ENCODE measurements at regions not wholly inside any gene's neighbourhood (a gene's known extent, or its start where the extent isn't known, plus 50 kb on each side); places are given as distances from the start of the nearest gene placed in this dataset.

DNA sequence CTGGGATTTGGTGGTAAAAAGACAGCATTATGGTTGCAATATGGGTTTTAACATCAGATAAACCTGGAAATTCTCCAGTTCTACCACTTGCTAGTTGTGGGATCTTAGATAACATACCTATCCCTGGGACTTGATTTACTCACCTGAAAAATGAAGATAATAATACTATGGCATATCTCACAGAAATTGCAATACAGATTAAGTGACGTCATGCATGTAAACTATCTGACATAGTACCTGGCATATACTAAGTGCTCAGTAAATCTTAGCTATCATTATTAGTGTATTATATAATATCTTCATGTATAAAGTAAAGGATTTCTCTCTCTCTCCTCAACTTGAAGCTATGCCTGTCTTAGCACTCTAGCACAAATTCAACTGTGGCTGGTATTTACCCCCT, 192.5 kb downstream of the PCDH19 start:
- TF ChIP-seq, protein P1, sequence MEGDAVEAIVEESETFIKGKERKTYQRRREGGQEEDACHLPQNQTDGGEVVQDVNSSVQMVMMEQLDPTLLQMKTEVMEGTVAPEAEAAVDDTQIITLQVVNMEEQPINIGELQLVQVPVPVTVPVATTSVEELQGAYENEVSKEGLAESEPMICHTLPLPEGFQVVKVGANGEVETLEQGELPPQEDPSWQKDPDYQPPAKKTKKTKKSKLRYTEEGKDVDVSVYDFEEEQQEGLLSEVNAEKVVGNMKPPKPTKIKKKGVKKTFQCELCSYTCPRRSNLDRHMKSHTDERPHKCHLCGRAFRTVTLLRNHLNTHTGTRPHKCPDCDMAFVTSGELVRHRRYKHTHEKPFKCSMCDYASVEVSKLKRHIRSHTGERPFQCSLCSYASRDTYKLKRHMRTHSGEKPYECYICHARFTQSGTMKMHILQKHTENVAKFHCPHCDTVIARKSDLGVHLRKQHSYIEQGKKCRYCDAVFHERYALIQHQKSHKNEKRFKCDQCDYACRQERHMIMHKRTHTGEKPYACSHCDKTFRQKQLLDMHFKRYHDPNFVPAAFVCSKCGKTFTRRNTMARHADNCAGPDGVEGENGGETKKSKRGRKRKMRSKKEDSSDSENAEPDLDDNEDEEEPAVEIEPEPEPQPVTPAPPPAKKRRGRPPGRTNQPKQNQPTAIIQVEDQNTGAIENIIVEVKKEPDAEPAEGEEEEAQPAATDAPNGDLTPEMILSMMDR (IDR thresholded peaks at IDR 0.05; ENCODE audit: insufficient read depth, low read depth, low read length, missing control alignments): no peak
- no peak for DNase-seq (ENCODE audit: low read depth)
- no peak overlapping the region for H3K4me3 ChIP-seq (ENCODE audit: low read length)

DNA sequence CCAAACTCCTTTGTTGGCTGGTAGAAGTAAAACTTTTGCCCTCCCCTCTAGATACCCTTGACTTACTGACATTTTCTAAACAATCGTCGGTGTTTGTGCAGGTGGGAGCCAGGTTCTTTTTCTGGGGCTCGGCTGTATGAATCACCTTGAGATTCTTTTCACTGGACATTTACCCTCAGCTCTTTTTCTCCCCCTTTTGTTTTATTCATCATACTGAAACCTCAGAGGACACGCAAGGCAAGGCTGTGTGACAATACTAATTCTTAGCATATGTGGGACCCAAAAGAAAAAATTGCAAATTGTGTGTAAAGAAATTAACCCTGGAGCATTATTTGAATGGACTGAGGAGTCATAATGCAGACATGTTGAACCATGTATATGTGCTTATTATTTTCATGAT, 194.0 kb downstream of the PCDH19 start:
- DNase-seq (ENCODE audit: low read depth): no peak
- TF ChIP-seq, protein P1 (IDR thresholded peaks at IDR 0.05; ENCODE audit: insufficient read depth, low read depth, low read length, missing control alignments): no peak
- H3K4me3 ChIP-seq (ENCODE audit: low read length): no peak overlapping the region

DNA sequence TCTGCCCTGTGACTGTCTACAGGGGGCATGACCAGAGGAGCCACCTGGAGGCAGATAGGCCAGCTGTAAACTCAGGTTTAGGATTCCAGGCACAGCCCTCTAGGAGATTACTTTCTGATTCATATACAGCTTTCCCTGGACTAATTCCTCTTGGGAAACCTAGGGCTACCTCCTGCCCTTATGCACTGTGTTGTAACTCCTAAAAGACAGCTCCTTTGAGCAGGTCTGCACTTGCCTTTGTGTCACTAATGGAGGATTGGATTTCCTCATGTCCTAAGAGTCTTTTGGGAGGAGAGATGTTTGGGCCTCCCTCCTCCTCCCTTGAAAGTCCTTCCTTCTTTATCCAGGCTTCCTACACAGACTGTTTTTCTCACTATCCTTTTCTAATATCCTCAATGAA, 202.0 kb downstream of the PCDH19 start:
- DNase-seq (ENCODE audit: low read depth): peak; percentile 64
- H3K4me3 ChIP-seq (ENCODE audit: low read length): no peak overlapping the region
- TF ChIP-seq, protein P1 (IDR thresholded peaks at IDR 0.05; ENCODE audit: insufficient read depth, low read depth, low read length, missing control alignments): no peak

DNA sequence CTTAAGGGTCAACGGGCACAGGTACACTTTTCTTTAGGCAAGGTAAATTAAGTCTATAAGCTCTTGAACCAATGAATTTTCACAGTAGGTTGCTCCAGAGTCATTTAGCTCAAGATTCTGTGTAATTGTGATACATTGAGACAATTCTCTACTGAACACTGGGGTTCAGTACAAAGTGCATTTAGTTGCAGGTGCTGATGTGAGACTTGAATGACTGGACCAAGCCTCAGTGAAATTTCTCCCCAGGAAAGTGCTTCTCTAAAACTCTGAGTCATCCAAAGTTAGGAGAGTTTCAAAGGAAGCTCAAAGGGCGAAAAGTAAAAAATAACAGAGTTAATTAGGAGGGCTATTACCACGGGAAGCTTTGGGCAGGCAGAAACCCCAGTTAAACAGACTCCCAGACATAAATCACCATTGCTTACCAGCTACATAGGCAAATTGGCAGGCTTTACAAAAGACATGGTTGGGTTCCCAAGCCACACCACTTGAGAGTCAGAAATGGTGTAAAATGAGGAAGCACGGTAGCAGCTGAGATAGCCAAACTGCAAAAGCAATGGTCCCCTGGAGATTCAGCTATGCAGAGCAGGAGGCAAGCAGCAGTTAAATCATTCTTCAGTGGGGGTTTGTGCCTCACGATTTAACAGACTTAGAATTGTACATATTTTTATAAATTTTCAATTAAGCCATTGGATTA, 202.6 kb downstream of the PCDH19 start:
- TF ChIP-seq, protein P1 (IDR thresholded peaks at IDR 0.05; ENCODE audit: insufficient read depth, low read depth, low read length, missing control alignments): no peak
- no peak for DNase-seq (ENCODE audit: low read depth)

DNA sequence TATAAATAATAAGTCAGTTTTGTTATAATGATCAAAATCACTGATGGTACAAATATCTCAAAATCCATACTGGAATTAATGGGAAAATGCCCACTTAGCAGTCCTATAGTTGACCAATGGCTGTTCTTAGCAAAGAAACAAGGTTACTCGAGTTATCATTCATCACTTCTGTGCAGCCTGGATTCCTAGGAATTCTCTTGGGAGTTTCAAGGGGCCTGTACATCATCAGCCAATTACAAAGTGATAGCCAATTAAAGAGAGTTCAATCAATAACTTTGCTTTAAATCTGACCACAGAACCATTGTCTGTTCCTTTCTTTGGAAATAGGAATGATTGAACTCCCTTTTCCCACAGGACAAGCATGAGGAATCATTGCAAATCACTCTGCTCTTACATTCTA, 205.5 kb downstream of the PCDH19 start:
- TF ChIP-seq, protein P1 (IDR thresholded peaks at IDR 0.05; ENCODE audit: insufficient read depth, low read depth, low read length, missing control alignments): no peak
- no peak overlapping the region for H3K4me3 ChIP-seq (ENCODE audit: low read length)
- DNase-seq (ENCODE audit: low read depth): no peak

More for the DNA sequence above, 202.6 kb downstream of the PCDH19 start:
- H3K4me3 ChIP-seq (ENCODE audit: low read length): no peak overlapping the region

DNA sequence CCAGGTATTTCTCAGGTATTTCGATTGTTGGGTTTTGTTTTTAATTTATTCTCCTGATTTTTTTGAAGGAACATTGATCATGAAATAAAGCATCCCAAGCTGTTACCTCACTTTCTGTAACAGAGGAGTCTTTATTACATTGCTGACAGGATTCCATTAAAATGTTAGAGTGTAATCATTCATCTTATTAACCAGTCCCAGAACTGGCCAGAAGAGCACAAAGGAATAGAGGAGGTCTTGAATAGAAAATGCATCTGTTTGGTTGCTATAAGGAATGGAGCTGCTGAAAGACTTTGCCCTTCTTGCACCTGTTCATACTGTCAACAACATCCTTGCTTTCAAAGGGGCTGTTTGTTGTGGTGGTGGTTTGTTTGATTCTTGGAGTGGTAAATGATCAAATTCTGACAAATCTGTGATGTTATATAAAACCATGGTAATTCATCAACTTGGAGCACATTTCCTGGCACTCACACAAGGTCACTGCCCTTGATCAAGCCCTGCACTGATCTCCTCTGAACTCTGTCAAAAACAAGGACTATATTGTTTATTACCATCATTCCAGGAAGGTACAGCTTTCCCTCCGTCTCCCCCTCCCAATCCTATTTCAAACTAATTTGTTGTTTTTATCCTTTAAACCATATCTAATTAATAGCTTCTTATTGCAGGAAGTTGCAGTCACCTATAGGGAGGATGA, 215.8 kb downstream of the PCDH19 start:
- TF ChIP-seq, protein P1 (IDR thresholded peaks at IDR 0.05; ENCODE audit: insufficient read depth, low read depth, low read length, missing control alignments): no peak
- H3K4me3 ChIP-seq (ENCODE audit: low read length): no peak overlapping the region
- DNase-seq (ENCODE audit: low read depth): no peak
